ENCODE measurements at regions not wholly inside any gene's neighbourhood (a gene's known extent, or its start where the extent isn't known, plus 50 kb on each side); places are given as distances from the start of the nearest gene placed in this dataset.

DNA sequence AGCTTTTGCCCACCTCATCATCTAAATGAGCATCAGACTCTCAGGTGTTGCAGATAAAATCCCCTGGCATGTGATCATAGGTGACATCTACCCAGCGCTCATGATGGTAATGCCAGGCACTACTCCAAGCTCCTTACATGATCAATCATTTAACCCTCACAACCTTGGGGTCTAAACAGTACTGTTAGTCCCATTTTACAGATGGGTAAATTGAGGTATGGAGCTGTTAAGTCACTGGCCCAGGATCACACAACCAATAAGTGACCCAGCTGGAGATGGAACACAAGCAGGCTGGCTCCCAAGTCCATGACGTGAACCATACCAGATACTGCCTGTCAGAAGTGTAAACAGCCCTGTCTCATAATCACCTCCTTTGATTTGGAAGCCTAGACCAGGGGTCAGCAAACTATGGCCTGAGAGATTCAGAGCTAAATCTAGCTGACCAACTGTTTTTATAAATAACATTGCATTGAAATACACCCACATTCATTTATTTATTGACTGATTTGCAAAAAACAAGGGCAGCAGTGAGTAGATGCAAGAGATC lies 79.2 kb downstream of the UNC5CL start:
- Histone ChIP-seq H3K4me1 (no peaks in the 10 kb centered on the region), H3K27me3 (ENCODE audit: low read depth) (no peaks in the 10 kb centered on the region), H3K36me3 (no peaks in the 10 kb centered on the region), H3K4me3 (no peak overlapping the region), H3K27ac (replicated peaks) (no peak overlapping the region), H3K9me3 (replicated peaks) (no peaks in the 10 kb centered on the region)
- no peak for DNase-seq
- TF ChIP-seq, protein P1, sequence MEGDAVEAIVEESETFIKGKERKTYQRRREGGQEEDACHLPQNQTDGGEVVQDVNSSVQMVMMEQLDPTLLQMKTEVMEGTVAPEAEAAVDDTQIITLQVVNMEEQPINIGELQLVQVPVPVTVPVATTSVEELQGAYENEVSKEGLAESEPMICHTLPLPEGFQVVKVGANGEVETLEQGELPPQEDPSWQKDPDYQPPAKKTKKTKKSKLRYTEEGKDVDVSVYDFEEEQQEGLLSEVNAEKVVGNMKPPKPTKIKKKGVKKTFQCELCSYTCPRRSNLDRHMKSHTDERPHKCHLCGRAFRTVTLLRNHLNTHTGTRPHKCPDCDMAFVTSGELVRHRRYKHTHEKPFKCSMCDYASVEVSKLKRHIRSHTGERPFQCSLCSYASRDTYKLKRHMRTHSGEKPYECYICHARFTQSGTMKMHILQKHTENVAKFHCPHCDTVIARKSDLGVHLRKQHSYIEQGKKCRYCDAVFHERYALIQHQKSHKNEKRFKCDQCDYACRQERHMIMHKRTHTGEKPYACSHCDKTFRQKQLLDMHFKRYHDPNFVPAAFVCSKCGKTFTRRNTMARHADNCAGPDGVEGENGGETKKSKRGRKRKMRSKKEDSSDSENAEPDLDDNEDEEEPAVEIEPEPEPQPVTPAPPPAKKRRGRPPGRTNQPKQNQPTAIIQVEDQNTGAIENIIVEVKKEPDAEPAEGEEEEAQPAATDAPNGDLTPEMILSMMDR (IDR thresholded peaks at IDR 0.05; ENCODE audit: borderline replicate concordance): no peak
- intact Hi-C loops (cut with micrococcal nuclease): no loop called here

DNA sequence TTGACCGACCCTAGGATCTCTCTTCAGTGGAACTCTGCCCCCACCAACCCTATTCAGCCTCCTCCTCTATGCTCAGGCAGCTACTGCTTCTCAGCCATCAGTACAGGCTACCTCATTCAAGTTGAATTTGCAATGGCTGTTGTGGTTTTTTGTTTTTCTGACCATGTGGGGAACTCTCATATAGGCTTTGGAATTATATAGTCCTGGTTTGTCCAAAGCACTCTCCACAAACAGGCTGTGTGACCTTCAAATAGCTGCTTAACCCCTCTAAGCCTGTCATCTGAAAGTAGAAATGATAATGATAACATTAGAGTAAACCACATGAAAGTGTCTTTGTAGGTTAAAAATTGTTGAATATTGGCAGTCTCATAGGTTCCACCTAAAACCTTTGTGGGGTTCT lies 80.3 kb downstream of the UNC5CL start:
- Histone ChIP-seq H3K27me3 (ENCODE audit: low read depth) (no peaks in the 10 kb centered on the region), H3K9me3 (replicated peaks) (no peaks in the 10 kb centered on the region), H3K36me3 (no peaks in the 10 kb centered on the region), H3K4me1 (no peaks in the 10 kb centered on the region), H3K4me3 (no peak overlapping the region), H3K27ac (replicated peaks) (no peak overlapping the region)
- TF ChIP-seq, protein P1 (IDR thresholded peaks at IDR 0.05; ENCODE audit: borderline replicate concordance): no peak
- DNase-seq: no peak
- intact Hi-C loops (cut with micrococcal nuclease): no loop called here

- H3K27me3 ChIP-seq (ENCODE audit: low read depth): no peaks in the 10 kb centered on the region
- no peaks in the 10 kb centered on the region for H3K9me3 ChIP-seq (replicated peaks)
- no peak for DNase-seq
- H3K36me3 ChIP-seq: no peaks in the 10 kb centered on the region
- H3K27ac ChIP-seq (replicated peaks): no peak overlapping the region
- no peaks in the 10 kb centered on the region for H3K4me1 ChIP-seq
- no peak overlapping the region for H3K4me3 ChIP-seq
- intact Hi-C loops (cut with micrococcal nuclease): no loop called here
- TF ChIP-seq, protein P1 (IDR thresholded peaks at IDR 0.05; ENCODE audit: borderline replicate concordance): no peak
Measured at GRCh38 chr6:40957616-40958492, 81.2 kb downstream of the UNC5CL start.

GRCh38 chr6:40956936-40957335 lies 82.1 kb downstream of the UNC5CL start:
- TF ChIP-seq, protein P1 (IDR thresholded peaks at IDR 0.05; ENCODE audit: borderline replicate concordance): no peak
- Histone ChIP-seq H3K27ac (replicated peaks) (no peak overlapping the region), H3K9me3 (replicated peaks) (no peaks in the 10 kb centered on the region), H3K36me3 (no peaks in the 10 kb centered on the region), H3K4me1 (no peaks in the 10 kb centered on the region), H3K4me3 (no peak overlapping the region), H3K27me3 (ENCODE audit: low read depth) (no peaks in the 10 kb centered on the region)
- intact Hi-C loops (cut with micrococcal nuclease): no loop called here
- DNase-seq: no peak

GRCh38 chr6:40955178-40955545 lies 83.9 kb downstream of the UNC5CL start:
- no peak for DNase-seq
- TF ChIP-seq, protein P1 (IDR thresholded peaks at IDR 0.05; ENCODE audit: borderline replicate concordance): no peak
- Histone ChIP-seq H3K9me3 (replicated peaks) (no peaks in the 10 kb centered on the region), H3K4me3 (no peak overlapping the region), H3K36me3 (no peaks in the 10 kb centered on the region), H3K27ac (replicated peaks) (no peak overlapping the region), H3K27me3 (ENCODE audit: low read depth) (no peaks in the 10 kb centered on the region), H3K4me1 (no peaks in the 10 kb centered on the region)
- intact Hi-C loops (cut with micrococcal nuclease): no loop called here

Data from left ventricle myocardium inferior (tissue), 1 donor.